Vagina (tissue), 2 donors: ENCODE measurements at regions not wholly inside any gene's neighbourhood (a gene's known extent, or its start where the extent isn't known, plus 50 kb on each side); places are given as distances from the start of the nearest gene placed in this dataset.

ENCODE experiments used
- CTCF ChIP-seq, 3 experiments: fragments of 450-650 bp in 2 of 3; fragments of 200-600 bp in 1 of 3; sonication (generic) in 1 of 3; IDR thresholded peaks; one replicate each; pipeline ENCODE4 v1.5.1; 2017 to 2019; ENCODE audit warnings: antibody characterized with exemption in 3 of 3, mild to moderate bottlenecking in 2 of 3, moderate library complexity in 2 of 3
- POLR2A ChIP-seq, 2 donors: fragments of 450-650 bp; IDR thresholded peaks; one replicate each; pipeline ENCODE4 v1.6.1; 2017; ENCODE audit warnings: antibody characterized with exemption in 2 of 2, mild to moderate bottlenecking in 2 of 2, moderate library complexity in 2 of 2
- POLR2AphosphoS5 ChIP-seq, 2 donors: sonication (generic); formaldehyde crosslinking; IDR thresholded peaks; one replicate each; pipeline ENCODE4 v1.9.0; 2017; ENCODE audit warnings: antibody characterized with exemption in 2 of 2, mild to moderate bottlenecking in 2 of 2, low read depth in 1 of 2; ENCODE audit not compliant: insufficient read depth in 1 of 2

- TF ChIP-seq CTCF (IDR thresholded peaks at IDR 0.05): no peak
- no peak for TF ChIP-seq POLR2A (IDR thresholded peaks at IDR 0.05)
- TF ChIP-seq POLR2AphosphoS5 (IDR thresholded peaks at IDR 0.05; ENCODE audit: insufficient read depth in 1 of 2, low read depth in 1 of 2): no peak
Observed at GRCh38 chr2:2558476-2558875, 227.4 kb upstream of the MYT1L start.
